Fibroblast of the aortic adventitia (primary cell): ENCODE measurements at regions not wholly inside any gene's neighbourhood (a gene's known extent, or its start where the extent isn't known, plus 50 kb on each side); places are given as distances from the start of the nearest gene placed in this dataset.
A peak's percentile ranks its signal among the peaks of the same experiment; 100 is the strongest.

Experiments used
- DNase-seq: peaks from one replicate; pipeline ENCODE4 v3.0.0-alpha.2; 2010; ENCODE audit warnings: low read depth
- H3K4me3 ChIP-seq: 2 replicates; pipeline ENCODE4 v1.5.1; 2011; ENCODE audit warnings: low read depth, mild to moderate bottlenecking, control low read depth, low read length, moderate library complexity
- CTCF ChIP-seq: IDR thresholded peaks from 2 replicates; pipeline ENCODE4 v1.5.1; 2011; ENCODE audit warnings: mild to moderate bottlenecking, low read length, control low read depth, inconsistent platforms; ENCODE audit not compliant: insufficient read depth

- no peak overlapping the region for H3K4me3 ChIP-seq
- DNase-seq = no peak
- no peak for TF ChIP-seq CTCF
These were observed 177.3 kb upstream of the NOCT start for GRCh38 chr4:138838251-138838650.

GRCh38 chr4:138835832-138836533 is 179.6 kb upstream of the NOCT start:
- peak; percentile 9 for TF ChIP-seq CTCF
- no peak overlapping the region for H3K4me3 ChIP-seq
- peak; percentile 49 for DNase-seq

GRCh38 chr4:138833974-138834373 is 181.6 kb upstream of the NOCT start:
- H3K4me3 ChIP-seq = no peak overlapping the region
- no peak for DNase-seq
- no peak for TF ChIP-seq CTCF

- TF ChIP-seq CTCF = no peak
- DNase-seq = no peak
- no peak overlapping the region for H3K4me3 ChIP-seq
These were observed 183.0 kb upstream of the NOCT start for GRCh38 chr4:138832563-138832962.

- no peak overlapping the region for H3K4me3 ChIP-seq
- DNase-seq = no peak
- no peak for TF ChIP-seq CTCF
These were observed 183.6 kb upstream of the NOCT start for GRCh38 chr4:138831948-138832347.

- no peak for TF ChIP-seq CTCF
- no peak for DNase-seq
- no peak overlapping the region for H3K4me3 ChIP-seq
These were observed 186.7 kb upstream of the NOCT start for GRCh38 chr4:138828926-138829325.

GRCh38 chr4:138826754-138827153 is 188.8 kb upstream of the NOCT start:
- no peak overlapping the region for H3K4me3 ChIP-seq
- DNase-seq = no peak
- no peak for TF ChIP-seq CTCF
